MCF 10A (cell line): ENCODE measurements at regions not wholly inside any gene's neighbourhood (a gene's known extent, or its start where the extent isn't known, plus 50 kb on each side); places are given as distances from the start of the nearest gene placed in this dataset.

Experiments
- BruUV-seq: library from RNA; stranded (reverse); fragments of 400-500 nt; replicated peaks from 2 replicates; lab custom pipeline; 2021; lab: Mats Ljungman, UMichigan
- CTCF ChIA-PET: fragments of 300-600 bp; sonication (Branson Sonifier 250); formaldehyde crosslinking; extraction: SDS; loops from one replicate; lab custom pipeline; 2021; ENCODE audit warnings: antibody characterized with exemption, inconsistent platforms; lab: Yijun Ruan, JAX
- POLR2A ChIA-PET: fragments of 300-600, 350-650 bp; sonication (Branson Sonifier 250); formaldehyde crosslinking; extraction: SDS; loops from one replicate; lab custom pipeline; 2020; ENCODE audit warnings: antibody characterized with exemption, inconsistent platforms; lab: Yijun Ruan, JAX
- DNase-seq: peaks from one replicate; pipeline ENCODE4 v3.0.0-alpha.2; 2018; ENCODE audit not compliant: unreplicated experiment
- H3K27ac Mint-ChIP-seq: one replicate; pipeline ENCODE4 v1.8.0; 2022; ENCODE audit warnings: mild to moderate bottlenecking, low read depth, mixed read lengths; ENCODE audit not compliant: unreplicated experiment
- H3K27me3 Mint-ChIP-seq: one replicate; pipeline ENCODE4 v1.8.0; 2022; ENCODE audit warnings: mixed read lengths; ENCODE audit not compliant: insufficient read depth, unreplicated experiment
- H3K36me3 Mint-ChIP-seq: one replicate; pipeline ENCODE4 v1.8.0; 2022; ENCODE audit warnings: mild to moderate bottlenecking, moderate library complexity, mixed read lengths; ENCODE audit not compliant: insufficient read depth, unreplicated experiment
- H3K4me1 Mint-ChIP-seq: one replicate; pipeline ENCODE4 v1.8.0; 2022; ENCODE audit warnings: mixed read lengths; ENCODE audit not compliant: insufficient read depth, unreplicated experiment
- H3K4me3 Mint-ChIP-seq: one replicate; pipeline ENCODE4 v1.8.0; 2022; ENCODE audit warnings: mild to moderate bottlenecking, moderate library complexity, mixed read lengths; ENCODE audit not compliant: unreplicated experiment
- H3K9me3 Mint-ChIP-seq: one replicate; pipeline ENCODE4 v1.8.0; 2022; ENCODE audit warnings: mixed read lengths; ENCODE audit not compliant: unreplicated experiment
- CTCF ChIP-seq: fragments of 200-600 bp; IDR thresholded peaks from one replicate; pipeline ENCODE4 v1.8.0; 2022; ENCODE audit warnings: antibody characterized with exemption, mild to moderate bottlenecking; ENCODE audit not compliant: unreplicated experiment
- intact Hi-C: fragments of 100-400 bp; cut with micrococcal nuclease; formaldehyde crosslinking; loops from 2 replicates; pipeline ENCODE4 v1.14.1; 2022

GRCh38 chr12:47548401-47548800, 157.4 kb downstream of the RPAP3 start:
- no peak for TF ChIP-seq CTCF
- CTCF ChIA-PET = interaction anchor here (0.9 kb wide), 1 partner anchor 138 kb away, joined by 4 read pairs; no protein-coding TSS in a partner anchor
- H3K4me1 Mint-ChIP-seq = no peaks in the 10 kb centered on the region
- H3K27ac Mint-ChIP-seq = no peak overlapping the region
- POLR2A ChIA-PET = interaction anchor here (0.6 to 0.7 kb wide), 2 partner anchors 43 to 289 kb away, joined by 3 to 4 read pairs; no protein-coding TSS in a partner anchor
- H3K36me3 Mint-ChIP-seq = no peaks in the 10 kb centered on the region
- intact Hi-C loops = no loop called here
- no peak overlapping the region for H3K4me3 Mint-ChIP-seq
- no peaks in the 10 kb centered on the region for H3K27me3 Mint-ChIP-seq
- BruUV-seq = no TSS peak
- H3K9me3 Mint-ChIP-seq = peaks cover 6% of the 10 kb centered on the region
- no peak for DNase-seq

- POLR2A ChIA-PET = no interaction called here
- Mint-ChIP-seq H3K9me3 (no peaks in the 10 kb centered on the region), H3K4me3 (no peak overlapping the region), H3K27ac (no peak overlapping the region), H3K4me1 (no peaks in the 10 kb centered on the region), H3K27me3 (peaks cover 11% of the 10 kb centered on the region), H3K36me3 (no peaks in the 10 kb centered on the region)
- CTCF ChIA-PET = interaction anchor here (0.6 to 2.9 kb wide), 2 partner anchors 9 to 142 kb away, joined by 3 to 10 read pairs; no protein-coding TSS in a partner anchor
- DNase-seq = peak; percentile 52
- no TSS peak for BruUV-seq
- intact Hi-C loops = loop anchor here (1.0 kb wide), 2 partner anchors 139 to 143 kb away; no protein-coding TSS in a partner anchor
- TF ChIP-seq CTCF = no peak
Measured at GRCh38 chr12:47547077-47547476, 158.8 kb downstream of the RPAP3 start.

- intact Hi-C loops = no loop called here
- Mint-ChIP-seq H3K4me1 (no peaks in the 10 kb centered on the region), H3K4me3 (no peak overlapping the region), H3K27ac (no peak overlapping the region), H3K36me3 (no peaks in the 10 kb centered on the region), H3K9me3 (no peaks in the 10 kb centered on the region), H3K27me3 (peaks cover 11% of the 10 kb centered on the region)
- POLR2A ChIA-PET = interaction anchor here (0.7 to 1.3 kb wide), 2 partner anchors 9 to 140 kb away, joined by 3 to 4 read pairs; no protein-coding TSS in a partner anchor
- no peak for TF ChIP-seq CTCF
- CTCF ChIA-PET = interaction anchor here (0.6 to 2.9 kb wide), 2 partner anchors 10 to 115 kb away, joined by 4 to 10 read pairs; no protein-coding TSS in a partner anchor
- no peak for DNase-seq
- BruUV-seq = no TSS peak
Measured at GRCh38 chr12:47545938-47546609, 159.8 kb downstream of the RPAP3 start.

- POLR2A ChIA-PET = interaction anchor here (0.7 kb wide), 1 partner anchor 18 kb away, joined by 3 read pairs; no protein-coding TSS in a partner anchor
- TF ChIP-seq CTCF = no peak
- Mint-ChIP-seq H3K4me1 (no peaks in the 10 kb centered on the region), H3K9me3 (no peaks in the 10 kb centered on the region), H3K27me3 (peaks cover 85% of the 10 kb centered on the region), H3K27ac (no peak overlapping the region), H3K4me3 (no peak overlapping the region), H3K36me3 (no peaks in the 10 kb centered on the region)
- peak; percentile 37 for DNase-seq
- intact Hi-C loops = no loop called here
- CTCF ChIA-PET = no interaction called here
- BruUV-seq = no TSS peak
Measured at GRCh38 chr12:47534695-47535094, 171.1 kb downstream of the RPAP3 start.
